Daoy (cell line): ENCODE measurements at regions not wholly inside any gene's neighbourhood (a gene's known extent, or its start where the extent isn't known, plus 50 kb on each side); places are given as distances from the start of the nearest gene placed in this dataset.

ENCODE experiments used
- DNase-seq: peaks from one replicate; pipeline ENCODE4 v3.0.0-alpha.2; 2015; ENCODE audit warnings: low read depth

GRCh38 chr20:8073024-8073832 lies 53.7 kb upstream of the TMX4 start:
- peak; percentile 72 for DNase-seq

GRCh38 chr20:8074931-8075330 lies 55.4 kb upstream of the TMX4 start:
- no peak for DNase-seq

- DNase-seq = no peak
These were observed 55.5 kb upstream of the PLCB1 start for GRCh38 chr20:8076306-8077136.

- DNase-seq = no peak
These were observed 55.0 kb upstream of the PLCB1 start for GRCh38 chr20:8077137-8077466.

- no peak for DNase-seq
These were observed 53.5 kb upstream of the PLCB1 start for GRCh38 chr20:8078528-8078914.

- DNase-seq = no peak
These were observed 52.1 kb upstream of the PLCB1 start for GRCh38 chr20:8079976-8080375.

- DNase-seq = no peak
These were observed 50.0 kb upstream of the PLCB1 start for GRCh38 chr20:8082025-8082424.
